HepG2 (cell line): ENCODE measurements at regions not wholly inside any gene's neighbourhood (a gene's known extent, or its start where the extent isn't known, plus 50 kb on each side); places are given as distances from the start of the nearest gene placed in this dataset.

ENCODE experiments used
- PAF1 ChIP-seq: IDR thresholded peaks from 2 replicates; pipeline ENCODE4 v1.6.1; 2016; ENCODE audit warnings: missing genetic modification reagents, missing compliant biosample characterization
- RCOR2 ChIP-seq: IDR thresholded peaks from 2 replicates; pipeline ENCODE4 v1.6.1; 2016; ENCODE audit warnings: missing biosample characterization, missing genetic modification reagents

DNA sequence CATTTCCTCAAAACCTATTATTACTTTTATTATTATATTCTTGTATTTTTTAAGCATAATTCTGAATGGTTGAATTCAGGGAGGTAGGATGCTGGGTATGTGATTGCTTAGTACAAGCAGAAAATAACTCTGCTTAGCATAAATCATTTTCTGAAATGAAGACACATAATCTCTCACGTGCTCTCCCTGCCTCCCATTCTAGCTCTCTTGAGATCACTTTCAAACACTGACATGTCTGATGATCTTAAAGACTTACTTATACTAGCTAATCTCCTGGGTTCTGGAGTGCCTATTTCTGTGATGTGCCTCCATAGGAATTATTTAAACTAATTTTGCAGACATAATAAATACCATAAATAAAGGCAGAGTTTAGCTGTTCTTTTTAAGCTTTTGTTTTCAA, 1136.0 kb downstream of the SUCLG1 start:
- TF ChIP-seq PAF1: no peak
- no peak for TF ChIP-seq RCOR2 (CRISPR knock-in tag)
